ENCODE measurements at regions not wholly inside any gene's neighbourhood (a gene's known extent, or its start where the extent isn't known, plus 50 kb on each side); places are given as distances from the start of the nearest gene placed in this dataset.

- CTCF ChIA-PET, result interaction anchor here (0.7 to 2.6 kb wide), 5 partner anchors 12 to 289 kb away, joined by 3 to 9 read pairs (median 5); no protein-coding TSS in a partner anchor
- TF ChIP-seq CTCF (IDR thresholded peaks at IDR 0.05; ENCODE audit: control extremely low read depth, extremely low read depth, low read depth, missing control alignments), result no peak
- peak; percentile 34 for DNase-seq (ENCODE audit: extremely low spot score)
- POLR2A ChIA-PET, result interaction anchor here (1.0 kb wide), 1 partner anchor 12 kb away, joined by 3 read pairs; no protein-coding TSS in a partner anchor
Measured at GRCh38 chr4:113837397-113837796, 75.9 kb upstream of the CAMK2D start.

- POLR2A ChIA-PET, result no interaction called here
Measured at GRCh38 chr4:113835005-113835404, 73.5 kb upstream of the CAMK2D start.

GRCh38 chr4:113834298-113834697, 72.8 kb upstream of the CAMK2D start:
- ChIA-PET CTCF (interaction anchor here (1.2 to 1.6 kb wide), 3 partner anchors 10 to 74 kb away, joined by 4 read pairs; no protein-coding TSS in a partner anchor), POLR2A (no interaction called here)
- no peak for DNase-seq (ENCODE audit: extremely low spot score)
- TF ChIP-seq CTCF (IDR thresholded peaks at IDR 0.05; ENCODE audit: control extremely low read depth, extremely low read depth, low read depth, missing control alignments), result no peak

More at GRCh38 chr4:113835005-113835404, 73.5 kb upstream of the CAMK2D start:
- CTCF ChIA-PET, result no interaction called here
- no peak for TF ChIP-seq CTCF (IDR thresholded peaks at IDR 0.05; ENCODE audit: control extremely low read depth, extremely low read depth, low read depth, missing control alignments)
- DNase-seq (ENCODE audit: extremely low spot score), result no peak

- TF ChIP-seq CTCF (IDR thresholded peaks at IDR 0.05; ENCODE audit: control extremely low read depth, extremely low read depth, low read depth, missing control alignments), result no peak
- POLR2A ChIA-PET, result no interaction called here
- DNase-seq (ENCODE audit: extremely low spot score), result no peak
- CTCF ChIA-PET, result interaction anchor here (1.0 to 1.6 kb wide), 5 partner anchors 8 to 49 kb away, joined by 3 to 4 read pairs (median 3); no protein-coding TSS in a partner anchor
Measured at GRCh38 chr4:113832803-113833202, 71.3 kb upstream of the CAMK2D start.

GRCh38 chr4:113831457-113831856, 69.9 kb upstream of the CAMK2D start:
- no peak for TF ChIP-seq CTCF (IDR thresholded peaks at IDR 0.05; ENCODE audit: control extremely low read depth, extremely low read depth, low read depth, missing control alignments)
- POLR2A ChIA-PET, result no interaction called here
- CTCF ChIA-PET, result interaction anchor here (1.2 kb wide), 1 partner anchor 17 kb away, joined by 4 read pairs; no protein-coding TSS in a partner anchor
- no peak for DNase-seq (ENCODE audit: extremely low spot score)

- ChIA-PET POLR2A (no interaction called here), CTCF (no interaction called here)
- no peak for DNase-seq (ENCODE audit: extremely low spot score)
- TF ChIP-seq CTCF (IDR thresholded peaks at IDR 0.05; ENCODE audit: control extremely low read depth, extremely low read depth, low read depth, missing control alignments), result no peak
Measured at GRCh38 chr4:113828702-113829101, 67.2 kb upstream of the CAMK2D start.

All from GM10248 (cell line).